IMR-90 (cell line): ENCODE measurements at regions not wholly inside any gene's neighbourhood (a gene's known extent, or its start where the extent isn't known, plus 50 kb on each side); places are given as distances from the start of the nearest gene placed in this dataset.

Experiments
- ATAC-seq: fragments of 200-7000 bp; cut with Tn5 transposase; 2 replicates; pipeline ENCODE4 v1.9.1; 2020; ENCODE audit warnings: low read depth, mild to moderate bottlenecking, moderate library complexity
- BruUV-seq: library from RNA; stranded (reverse); fragments of 400-500 nt; replicated peaks from 2 replicates; lab custom pipeline; 2021; lab: Mats Ljungman, UMichigan
- CTCF ChIA-PET: fragments of 300-600 bp; formaldehyde crosslinking; extraction: SDS; loops from one replicate; lab custom pipeline; 2021; ENCODE audit warnings: antibody characterized with exemption; lab: Yijun Ruan, JAX
- POLR2A ChIA-PET: fragments of 300-600 bp; sonication (Branson Sonifier 250); formaldehyde crosslinking; loops from one replicate; lab custom pipeline; 2022; ENCODE audit warnings: antibody characterized with exemption; ENCODE audit not compliant: unreplicated experiment; lab: Charles Lee
- DNase-seq: peaks from one replicate; pipeline ENCODE4 v3.0.0; 2013
- H2AFZ ChIP-seq: replicated peaks from 2 replicates; pipeline ENCODE3; 2013; ENCODE audit warnings: low read length, mild to moderate bottlenecking; ENCODE audit not compliant: poor library complexity
- H2AK5ac ChIP-seq: 2 replicates; pipeline ENCODE4 v1.6.1; 2013; ENCODE audit warnings: low read depth, low read length, inconsistent platforms
- H2AK9ac ChIP-seq: replicated peaks from 2 replicates; pipeline ENCODE3; 2013; ENCODE audit warnings: mild to moderate bottlenecking, low read depth, low read length, moderate library complexity; ENCODE audit not compliant: poor library complexity
- H2BK120ac ChIP-seq: 2 replicates; pipeline ENCODE4 v1.6.1; 2013; ENCODE audit warnings: low read depth, low read length, inconsistent platforms
- H2BK15ac ChIP-seq: 3 replicates; pipeline ENCODE4 v1.6.1; 2013; ENCODE audit warnings: low read depth, low read length, inconsistent platforms
- H2BK20ac ChIP-seq: 2 replicates; pipeline ENCODE4 v1.6.1; 2013; ENCODE audit warnings: low read depth, mild to moderate bottlenecking, inconsistent platforms, low read length, moderate library complexity
- H2BK5ac ChIP-seq: 2 replicates; pipeline ENCODE4 v1.6.1; 2013; ENCODE audit warnings: mild to moderate bottlenecking, low read depth, low read length, inconsistent platforms; ENCODE audit not compliant: poor library complexity, severe bottlenecking
- H3K14ac ChIP-seq: replicated peaks from 2 replicates; pipeline ENCODE4 v1.6.1; 2013; ENCODE audit warnings: low read depth, low read length, inconsistent platforms
- H3K18ac ChIP-seq: 2 replicates; pipeline ENCODE4 v1.6.1; 2013; ENCODE audit warnings: low read depth, low read length, control low read depth
- H3K23ac ChIP-seq: 2 replicates; pipeline ENCODE4 v1.6.1; 2013; ENCODE audit warnings: low read depth, low read length, inconsistent platforms
- H3K27ac ChIP-seq: 2 replicates; pipeline ENCODE4 v1.5.1; 2013; ENCODE audit warnings: mild to moderate bottlenecking, control low read depth, low read length; ENCODE audit not compliant: insufficient read depth
- H3K27me3 ChIP-seq: 2 replicates; pipeline ENCODE4 v1.6.1; 2013; ENCODE audit warnings: low read length; ENCODE audit not compliant: control insufficient read depth, insufficient read depth
- H3K36me3 ChIP-seq: 2 replicates; pipeline ENCODE4 v1.6.1; 2013; ENCODE audit warnings: low read length, mixed read lengths; ENCODE audit not compliant: control insufficient read depth, insufficient read depth
- H3K4ac ChIP-seq: 2 replicates; pipeline ENCODE4 v1.6.1; 2013; ENCODE audit warnings: low read depth, low read length, inconsistent platforms
- H3K4me1 ChIP-seq: 2 replicates; pipeline ENCODE4 v1.6.1; 2013; ENCODE audit warnings: low read length, mixed read lengths; ENCODE audit not compliant: control insufficient read depth, insufficient read depth
- H3K4me2 ChIP-seq: 2 replicates; pipeline ENCODE4 v1.6.1; 2013; ENCODE audit warnings: low read depth, mild to moderate bottlenecking, control low read depth, low read length, moderate library complexity
- H3K4me3 ChIP-seq: 2 replicates; pipeline ENCODE4 v1.5.1; 2013; ENCODE audit warnings: low read depth, mild to moderate bottlenecking, control low read depth, low read length, moderate library complexity; ENCODE audit not compliant: insufficient read depth
- H3K56ac ChIP-seq: 2 replicates; pipeline ENCODE4 v1.6.1; 2013; ENCODE audit warnings: low read length, inconsistent platforms; ENCODE audit not compliant: insufficient read depth; ENCODE audit errors: extremely low read depth
- H3K79me1 ChIP-seq, 2 experiments: 2 replicates each; pipeline ENCODE4 v1.6.1; 2013; ENCODE audit warnings: low read length in 2 of 2, inconsistent platforms in 1 of 2, low read depth in 1 of 2
- H3K9ac ChIP-seq: 2 replicates; pipeline ENCODE4 v1.6.1; 2013; ENCODE audit warnings: low read depth, low read length, control low read depth
- H3K9me1 ChIP-seq: 2 replicates; pipeline ENCODE4 v1.6.1; 2013; ENCODE audit warnings: low read length, inconsistent platforms; ENCODE audit not compliant: insufficient read depth
- H3K9me3 ChIP-seq: 2 replicates; pipeline ENCODE4 v1.6.1; 2013; ENCODE audit warnings: low read length; ENCODE audit not compliant: control insufficient read depth, insufficient read depth
- H4K20me1 ChIP-seq: 2 replicates; pipeline ENCODE4 v1.6.1; 2013; ENCODE audit warnings: low read length, inconsistent platforms; ENCODE audit not compliant: insufficient read depth
- H4K5ac ChIP-seq: 2 replicates; pipeline ENCODE4 v1.6.1; 2013; ENCODE audit warnings: mild to moderate bottlenecking, low read depth, low read length, control low read depth
- H4K8ac ChIP-seq, 2 experiments: 2 replicates each; pipeline ENCODE4 v1.6.1; 2013; ENCODE audit warnings: low read depth in 2 of 2, low read length in 2 of 2, control low read depth in 1 of 2, inconsistent platforms in 1 of 2
- H4K91ac ChIP-seq: 2 replicates; pipeline ENCODE4 v1.6.1; 2013; ENCODE audit warnings: low read depth, low read length, inconsistent platforms; ENCODE audit not compliant: insufficient read depth
- CEBPB ChIP-seq: IDR thresholded peaks from 2 replicates; pipeline ENCODE4 v1.6.1; 2012; ENCODE audit warnings: low read depth, low read length, improper control_type of control experiment
- POLR2A ChIP-seq: IDR thresholded peaks from 2 replicates; pipeline ENCODE4 v1.6.1; 2012; ENCODE audit warnings: mild to moderate bottlenecking, low read depth, low read length
- WGBS, 2 experiments: methylation state at CpG; one replicate each; pipeline versions ENCODE4 v1.1.5 to v1.1.7; 2013; ENCODE audit warnings: missing lambda C conversion rate in 2 of 2; ENCODE audit not compliant: insufficient read length in 1 of 2; ENCODE audit errors: extremely low coverage in 2 of 2; 5-methylcytosine and 5-hydroxymethylcytosine counted together
- dilution Hi-C: fragments of 300-500 bp; cut with HindIII; formaldehyde crosslinking; loops from one replicate; pipeline ENCODE4 v1.14.3; 2018; ENCODE audit warnings: low sequenced_read_pairs; ENCODE audit not compliant: unreplicated experiment
- in situ Hi-C: fragments of 300-500 bp; cut with MboI; formaldehyde crosslinking; loops from 3 replicates; pipeline ENCODE4 v1.14.3; 2019; ENCODE audit warnings: low sequenced_read_pairs, inconsistent platforms, mixed read lengths
- intact Hi-C: fragments of 100-400 bp; cut with micrococcal nuclease; formaldehyde crosslinking; loops from 2 replicates; pipeline ENCODE4 v1.10.0; 2022

DNA sequence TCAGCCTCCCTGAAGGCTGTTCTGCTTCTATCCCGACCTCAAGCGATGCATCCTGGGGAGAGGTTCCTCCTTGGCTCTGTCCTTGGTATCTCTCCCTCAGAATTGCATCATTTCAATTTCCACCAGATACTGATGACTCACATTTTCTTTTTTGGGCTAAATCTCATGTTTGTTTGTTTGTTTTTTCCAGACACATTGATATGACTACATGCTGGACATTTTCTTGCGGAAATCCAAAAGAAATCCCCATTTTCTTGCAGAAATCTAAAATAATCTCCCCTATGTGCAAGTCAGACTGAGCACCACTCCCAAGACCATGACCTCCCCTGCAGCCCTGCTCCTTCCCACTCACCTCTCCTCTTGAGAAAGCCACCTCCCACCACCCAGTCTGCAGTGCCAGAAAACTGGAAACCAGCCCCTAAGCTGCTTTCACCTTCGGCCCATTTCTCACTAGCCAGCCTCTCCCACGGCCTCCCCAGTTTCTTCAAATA lies 260.2 kb upstream of the PRKCQ start:
- BruUV-seq: no TSS peak
- Histone ChIP-seq H2BK5ac (no peak overlapping the region), H3K79me1 (no peaks in the 10 kb centered on the region), H3K4ac (no peak overlapping the region), H4K8ac (no peak overlapping the region), H3K9me1 (no peaks in the 10 kb centered on the region), H3K36me3 (no peaks in the 10 kb centered on the region), H3K23ac (no peak overlapping the region), H2BK20ac (no peak overlapping the region), H3K4me1 (no peaks in the 10 kb centered on the region), H3K27ac (no peak overlapping the region), H3K27me3 (no peaks in the 10 kb centered on the region), H2AK9ac (no peak overlapping the region), H4K91ac (no peak overlapping the region), H3K9ac (no peak overlapping the region), H3K9me3 (0 out of 2 replicates have a peak, but pooled peaks cover 2% of the 10 kb centered on the region), H2BK120ac (no peak overlapping the region), H3K18ac (no peak overlapping the region), H3K4me2 (no peak overlapping the region), H2BK15ac (no peak overlapping the region), H3K56ac (no peak overlapping the region), H4K20me1 (no peaks in the 10 kb centered on the region), H2AFZ (peak overlapping the region; percentile 63), H3K14ac (no peak overlapping the region), H2AK5ac (no peak overlapping the region), H4K5ac (no peak overlapping the region), H3K4me3 (no peak overlapping the region)
- ChIA-PET POLR2A (no interaction called here), CTCF (interaction anchor here (0.7 kb wide), 1 partner anchor 59 kb away, joined by 3 read pairs; no protein-coding TSS in a partner anchor)
- DNase-seq: no peak
- dilution Hi-C loops (no loop called here), intact Hi-C loops (no loop called here), in situ Hi-C loops (no loop called here)
- 86% methylated on average over 1 of the region's 5 CpGs; no CpG with 5 or more reads in 1 of the 2 experiments for WGBS, 2 experiments
- TF ChIP-seq CEBPB (0 out of 2 replicates have a peak, but pooled peaks have one; percentile 7), POLR2A (no peak)
- ATAC-seq: no peak
